DND-41 (cell line): ENCODE measurements at regions not wholly inside any gene's neighbourhood (a gene's known extent, or its start where the extent isn't known, plus 50 kb on each side); places are given as distances from the start of the nearest gene placed in this dataset.

Experiments used
- CTCF ChIP-seq: IDR thresholded peaks from 2 replicates; pipeline ENCODE4 v1.5.1; 2012; ENCODE audit warnings: borderline replicate concordance, low read length, moderate library complexity, mild to moderate bottlenecking; ENCODE audit not compliant: poor library complexity, severe bottlenecking; ENCODE audit errors: extremely low read depth
- EZH2 ChIP-seq: IDR thresholded peaks from 3 replicates; pipeline ENCODE4 v1.6.1; 2012; ENCODE audit warnings: borderline replicate concordance, low read depth, mild to moderate bottlenecking, moderate library complexity, low read length, inconsistent platforms; ENCODE audit not compliant: severe bottlenecking

- TF ChIP-seq CTCF (no peak), EZH2 (no peak)
Observed at GRCh38 chr14:37792124-37792523, 196.7 kb downstream of the TTC6 start.
